ENCODE measurements at regions not wholly inside any gene's neighbourhood (a gene's known extent, or its start where the extent isn't known, plus 50 kb on each side); places are given as distances from the start of the nearest gene placed in this dataset.

GRCh38 chr16:51759999-51760398 lies 608.9 kb upstream of the SALL1 start:
- TF ChIP-seq EZH2phosphoT487 (IDR thresholded peaks at IDR 0.05; ENCODE audit: low read depth, severe bottlenecking, unreplicated experiment) (no peak), CTCF (IDR thresholded peaks at IDR 0.05; ENCODE audit: poor library complexity) (no peak)
